ENCODE measurements at regions not wholly inside any gene's neighbourhood (a gene's known extent, or its start where the extent isn't known, plus 50 kb on each side); places are given as distances from the start of the nearest gene placed in this dataset.

- H3K4me1 ChIP-seq (ENCODE audit: control insufficient read depth in 1 of 2, low read depth in 2 of 2): no peaks in the 10 kb centered on the region
- H3K36me3 ChIP-seq: no peaks in the 10 kb centered on the region
- ATAC-seq (ENCODE audit: insufficient number of reproducible peaks, low FRiP score, low read depth) (no peak), DNase-seq (ENCODE audit: low spot score) (no peak)
- no peaks in the 10 kb centered on the region for H3K9me3 ChIP-seq
- no peak overlapping the region for H3K27ac ChIP-seq
- no peaks in the 10 kb centered on the region for H3K27me3 ChIP-seq (replicated peaks; ENCODE audit: insufficient read depth)
- H3K4me3 ChIP-seq: no peak overlapping the region
- no peak for TF ChIP-seq CTCF (IDR thresholded peaks at IDR 0.05)
Measured at GRCh38 chr3:29212789-29213433, 68.0 kb upstream of the RBMS3 start.

- DNase-seq (ENCODE audit: low spot score) (no peak), ATAC-seq (ENCODE audit: insufficient number of reproducible peaks, low FRiP score, low read depth) (no peak)
- Histone ChIP-seq H3K27ac (no peak overlapping the region), H3K4me1 (ENCODE audit: control insufficient read depth in 1 of 2, low read depth in 2 of 2) (no peaks in the 10 kb centered on the region), H3K9me3 (no peaks in the 10 kb centered on the region), H3K4me3 (no peak overlapping the region), H3K27me3 (replicated peaks; ENCODE audit: insufficient read depth) (no peaks in the 10 kb centered on the region), H3K36me3 (no peaks in the 10 kb centered on the region)
- TF ChIP-seq CTCF (IDR thresholded peaks at IDR 0.05): no peak
Measured at GRCh38 chr3:29214009-29214658, 66.7 kb upstream of the RBMS3 start.

- Histone ChIP-seq H3K36me3 (no peaks in the 10 kb centered on the region), H3K4me1 (ENCODE audit: control insufficient read depth in 1 of 2, low read depth in 2 of 2) (no peaks in the 10 kb centered on the region), H3K27me3 (replicated peaks; ENCODE audit: insufficient read depth) (no peaks in the 10 kb centered on the region), H3K9me3 (no peaks in the 10 kb centered on the region), H3K4me3 (no peak overlapping the region), H3K27ac (no peak overlapping the region)
- ATAC-seq (ENCODE audit: insufficient number of reproducible peaks, low FRiP score, low read depth) (no peak), DNase-seq (ENCODE audit: low spot score) (no peak)
- TF ChIP-seq CTCF (IDR thresholded peaks at IDR 0.05): no peak
Measured at GRCh38 chr3:29215948-29216347, 64.9 kb upstream of the RBMS3 start.

- no peak overlapping the region for H3K27ac ChIP-seq
- no peaks in the 10 kb centered on the region for H3K9me3 ChIP-seq
- no peak overlapping the region for H3K4me3 ChIP-seq
- no peaks in the 10 kb centered on the region for H3K36me3 ChIP-seq
- no peak for DNase-seq (ENCODE audit: low spot score)
- H3K27me3 ChIP-seq (replicated peaks; ENCODE audit: insufficient read depth): no peaks in the 10 kb centered on the region
- H3K4me1 ChIP-seq (ENCODE audit: control insufficient read depth in 1 of 2, low read depth in 2 of 2): peaks cover 0 to 10% of the 10 kb centered on the region in 2 donors
- no peak for ATAC-seq (ENCODE audit: insufficient number of reproducible peaks, low FRiP score, low read depth)
- no peak for TF ChIP-seq CTCF (IDR thresholded peaks at IDR 0.05)
Measured at GRCh38 chr3:29226706-29227105, 54.2 kb upstream of the RBMS3 start.

- Histone ChIP-seq H3K36me3 (no peaks in the 10 kb centered on the region), H3K4me1 (ENCODE audit: control insufficient read depth in 1 of 2, low read depth in 2 of 2) (peaks cover 0 to 10% of the 10 kb centered on the region in 2 donors), H3K27ac (no peak overlapping the region), H3K27me3 (replicated peaks; ENCODE audit: insufficient read depth) (no peaks in the 10 kb centered on the region), H3K9me3 (no peaks in the 10 kb centered on the region), H3K4me3 (no peak overlapping the region)
- TF ChIP-seq CTCF (IDR thresholded peaks at IDR 0.05): no peak
- no peak for DNase-seq (ENCODE audit: low spot score)
- ATAC-seq (ENCODE audit: insufficient number of reproducible peaks, low FRiP score, low read depth): no peak
Measured at GRCh38 chr3:29227307-29227706, 53.6 kb upstream of the RBMS3 start.
